ENCODE measurements at regions not wholly inside any gene's neighbourhood (a gene's known extent, or its start where the extent isn't known, plus 50 kb on each side); places are given as distances from the start of the nearest gene placed in this dataset.

DNA sequence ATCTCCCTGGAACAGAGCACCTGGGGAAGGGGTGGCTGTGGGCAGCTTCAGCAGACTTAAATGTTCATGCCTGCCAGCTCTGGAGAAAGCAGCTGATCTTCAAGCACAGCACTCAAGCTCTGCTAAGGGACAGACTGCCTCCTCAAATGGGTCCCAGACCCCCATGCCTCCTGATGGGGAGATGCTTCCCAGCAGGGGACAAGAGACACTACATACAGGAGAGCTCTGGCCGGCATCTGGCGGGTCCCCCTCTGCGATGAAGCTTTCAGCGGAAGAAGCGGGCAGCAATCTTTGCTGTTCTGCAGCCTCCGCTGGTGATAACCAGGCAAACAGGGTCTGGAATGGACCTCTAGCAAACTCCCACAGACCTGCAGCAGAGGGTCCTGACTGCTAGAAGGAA, 294.8 kb downstream of the RND3 start:
- DNase-seq (ENCODE audit: insufficient read length), result no peak
- TF ChIP-seq TAF1 (IDR thresholded peaks at IDR 0.05; ENCODE audit: borderline replicate concordance, low read depth, low read length) (no peak), POLR2A (IDR thresholded peaks at IDR 0.05; ENCODE audit: low read depth, low read length) (no peak), POLR2AphosphoS5 (IDR thresholded peaks at IDR 0.05; ENCODE audit: low read depth, low read length) (no peak)
- no peak for FAIRE-seq

DNA sequence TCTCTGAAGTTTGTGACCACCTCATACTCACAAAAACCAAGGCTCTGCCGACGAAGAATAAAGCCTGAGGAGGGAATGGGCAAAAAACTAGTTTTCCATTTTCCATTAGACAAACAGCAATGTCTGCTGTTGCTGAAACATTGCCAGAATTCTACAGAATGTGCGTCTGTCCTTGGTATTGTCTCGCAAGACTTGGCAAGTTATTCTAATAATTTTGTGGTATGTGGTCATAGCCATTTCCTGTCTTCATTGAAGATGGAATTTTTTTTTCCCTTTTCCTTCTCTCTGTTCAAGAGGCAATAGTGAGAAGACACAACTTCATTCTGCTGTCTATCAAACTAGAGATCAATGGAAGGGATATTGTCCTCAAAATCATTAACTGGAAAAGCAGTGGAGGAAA, 296.1 kb downstream of the RND3 start:
- FAIRE-seq (no peak), DNase-seq (ENCODE audit: insufficient read length) (no peak)
- TF ChIP-seq TAF1 (IDR thresholded peaks at IDR 0.05; ENCODE audit: borderline replicate concordance, low read depth, low read length) (no peak), POLR2AphosphoS5 (IDR thresholded peaks at IDR 0.05; ENCODE audit: low read depth, low read length) (no peak)

DNA sequence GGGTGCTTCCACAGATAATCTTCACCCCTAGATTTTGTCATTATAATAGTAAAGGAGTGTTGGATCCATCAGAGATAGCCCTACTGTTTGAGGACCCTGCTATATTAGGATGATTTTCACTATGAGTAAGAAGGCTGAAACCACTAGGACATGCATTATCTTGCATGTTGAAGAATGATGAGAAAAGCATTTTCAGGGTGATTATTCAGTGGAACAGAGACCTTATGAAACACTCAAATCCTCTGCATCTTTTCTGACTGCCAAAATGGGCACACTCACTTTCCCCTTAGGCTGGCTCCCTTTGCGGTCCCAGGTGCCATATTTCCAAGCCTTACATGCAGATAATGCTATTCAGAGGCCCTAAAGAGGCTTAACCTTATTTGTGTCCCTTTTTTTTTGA, 296.9 kb downstream of the RND3 start:
- FAIRE-seq (no peak), DNase-seq (ENCODE audit: insufficient read length) (no peak)
- no peak for TF ChIP-seq POLR2A (IDR thresholded peaks at IDR 0.05; ENCODE audit: low read depth, low read length)
- TF ChIP-seq POLR2AphosphoS5 (IDR thresholded peaks at IDR 0.05; ENCODE audit: low read depth, low read length), result no peak
- no peak for TF ChIP-seq TAF1 (IDR thresholded peaks at IDR 0.05; ENCODE audit: borderline replicate concordance, low read depth, low read length)

DNA sequence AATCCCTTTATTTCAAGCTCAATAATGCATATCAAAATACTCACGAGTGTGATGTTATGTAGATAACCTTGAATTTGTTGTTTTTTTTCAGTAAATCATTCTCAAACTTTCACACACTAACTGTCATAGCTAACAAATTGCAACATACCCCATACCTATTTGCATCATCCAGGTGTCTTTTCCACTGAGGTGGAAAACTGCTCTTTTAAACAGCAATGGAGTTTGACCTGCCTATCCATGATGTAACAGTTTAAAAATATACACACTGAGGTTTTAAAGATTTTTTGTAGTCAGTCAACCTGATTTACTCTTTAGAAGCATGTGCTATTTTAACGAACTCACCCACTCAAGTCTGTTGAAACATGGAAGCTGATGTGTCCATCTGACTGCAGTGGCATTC, 298.7 kb downstream of the RND3 start:
- FAIRE-seq (no peak), DNase-seq (ENCODE audit: insufficient read length) (no peak)
- no peak for TF ChIP-seq POLR2A (IDR thresholded peaks at IDR 0.05; ENCODE audit: low read depth, low read length)
- no peak for TF ChIP-seq TAF1 (IDR thresholded peaks at IDR 0.05; ENCODE audit: borderline replicate concordance, low read depth, low read length)
- no peak for TF ChIP-seq POLR2AphosphoS5 (IDR thresholded peaks at IDR 0.05; ENCODE audit: low read depth, low read length)

DNA sequence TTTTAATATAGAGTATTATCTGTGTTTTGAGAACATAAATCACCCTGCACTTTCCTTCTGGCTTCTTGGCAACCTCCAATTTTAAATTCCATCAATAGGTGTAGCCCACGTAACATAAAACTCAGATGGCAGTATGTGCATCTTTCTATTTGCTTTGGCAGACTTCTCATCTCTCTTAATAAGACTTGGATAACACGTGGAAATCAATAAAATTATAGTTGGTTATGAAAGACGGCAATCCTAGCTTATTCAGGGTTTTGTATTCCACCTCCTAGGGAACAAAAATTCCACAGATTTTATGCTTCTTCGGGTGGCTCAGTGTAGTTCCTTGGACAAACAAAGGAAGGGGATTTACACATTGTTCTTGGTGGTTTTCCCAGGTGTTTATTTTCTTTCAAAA, 299.3 kb downstream of the RND3 start:
- no peak for DNase-seq (ENCODE audit: insufficient read length)
- TF ChIP-seq POLR2AphosphoS5 (IDR thresholded peaks at IDR 0.05; ENCODE audit: low read depth, low read length) (no peak), POLR2A (IDR thresholded peaks at IDR 0.05; ENCODE audit: low read depth, low read length) (no peak), TAF1 (IDR thresholded peaks at IDR 0.05; ENCODE audit: borderline replicate concordance, low read depth, low read length) (no peak)
- no peak for FAIRE-seq

DNA sequence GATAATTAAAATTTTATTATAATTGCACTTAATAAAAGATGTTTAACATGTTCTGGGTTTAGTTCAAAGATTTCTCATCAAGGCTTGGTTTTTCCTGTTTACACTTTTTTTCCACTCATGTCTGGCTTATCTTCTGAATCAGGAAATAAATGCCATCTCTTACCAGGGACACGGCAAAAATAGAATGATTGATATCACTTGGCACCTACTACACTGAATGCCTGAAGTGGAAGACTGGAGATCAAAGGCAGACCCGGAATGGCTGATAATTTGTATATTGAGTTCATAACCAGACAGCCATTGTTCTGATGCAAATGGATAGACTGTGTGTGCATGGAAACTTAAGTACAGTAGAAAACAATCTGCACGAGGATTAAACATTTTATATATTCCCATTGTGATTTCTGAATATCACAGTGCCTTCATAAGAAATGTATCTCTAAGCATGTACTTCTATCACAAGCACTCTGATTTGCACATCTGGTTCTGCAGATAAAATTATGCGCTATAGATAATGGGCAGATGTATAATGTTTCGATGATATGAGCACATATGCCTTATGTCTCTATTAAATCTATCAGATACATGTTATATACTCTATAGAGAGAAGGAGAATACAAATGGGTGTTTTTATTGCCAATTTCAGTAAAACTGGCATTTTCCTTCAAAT, 304.8 kb downstream of the RND3 start:
- DNase-seq (ENCODE audit: insufficient read length) (no peak), FAIRE-seq (no peak)
- TF ChIP-seq POLR2A (IDR thresholded peaks at IDR 0.05; ENCODE audit: low read depth, low read length) (no peak), POLR2AphosphoS5 (IDR thresholded peaks at IDR 0.05; ENCODE audit: low read depth, low read length) (no peak)

DNA sequence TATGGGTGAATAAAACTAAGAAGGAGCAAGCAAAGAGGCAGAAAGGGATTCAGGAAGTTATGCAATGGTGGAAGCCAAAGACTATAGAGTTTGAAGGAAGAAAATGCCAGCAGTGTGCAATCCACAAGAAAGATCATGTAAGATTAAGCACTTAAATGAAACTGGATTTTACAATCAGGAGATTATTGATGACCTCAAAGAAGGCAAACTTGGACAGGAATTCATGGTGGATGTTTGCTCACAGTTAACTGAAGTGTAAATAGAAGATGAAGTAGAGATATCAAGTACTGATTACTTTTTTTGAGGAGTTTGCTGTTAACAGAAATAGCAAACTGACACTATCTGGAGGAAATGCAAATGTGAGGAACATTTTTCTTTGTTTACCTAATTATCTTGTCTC, 308.9 kb downstream of the RND3 start:
- FAIRE-seq (no peak), DNase-seq (ENCODE audit: insufficient read length) (no peak)
- TF ChIP-seq POLR2AphosphoS5 (IDR thresholded peaks at IDR 0.05; ENCODE audit: low read depth, low read length), result no peak
- TF ChIP-seq POLR2A (IDR thresholded peaks at IDR 0.05; ENCODE audit: low read depth, low read length), result no peak
- TF ChIP-seq TAF1 (IDR thresholded peaks at IDR 0.05; ENCODE audit: borderline replicate concordance, low read depth, low read length), result no peak

DNA sequence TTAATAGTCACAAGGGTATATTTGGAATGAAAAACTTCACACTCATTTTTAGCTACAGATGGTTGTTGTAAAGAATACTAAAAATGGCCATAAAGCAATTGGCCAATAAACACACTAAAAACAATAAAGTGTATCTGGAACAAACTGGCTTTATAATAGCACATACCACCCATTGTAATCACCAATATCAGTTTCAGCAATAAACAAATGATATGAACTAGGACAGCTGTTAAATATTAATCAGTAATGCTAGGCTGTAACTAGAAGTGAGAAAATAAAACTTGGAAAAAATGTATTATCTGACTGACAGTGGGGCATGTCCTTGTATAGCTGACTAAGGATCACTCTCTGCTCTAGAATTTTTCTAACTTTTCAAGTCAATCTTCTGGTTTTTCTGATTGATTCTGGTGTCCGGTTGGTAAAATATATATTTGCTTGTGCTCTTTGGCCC, 312.5 kb downstream of the RND3 start:
- DNase-seq (ENCODE audit: insufficient read length), result no peak
- TF ChIP-seq TAF1 (IDR thresholded peaks at IDR 0.05; ENCODE audit: borderline replicate concordance, low read depth, low read length) (no peak), POLR2AphosphoS5 (IDR thresholded peaks at IDR 0.05; ENCODE audit: low read depth, low read length) (no peak), POLR2A (IDR thresholded peaks at IDR 0.05; ENCODE audit: low read depth, low read length) (no peak)
- FAIRE-seq, result no peak

DNA sequence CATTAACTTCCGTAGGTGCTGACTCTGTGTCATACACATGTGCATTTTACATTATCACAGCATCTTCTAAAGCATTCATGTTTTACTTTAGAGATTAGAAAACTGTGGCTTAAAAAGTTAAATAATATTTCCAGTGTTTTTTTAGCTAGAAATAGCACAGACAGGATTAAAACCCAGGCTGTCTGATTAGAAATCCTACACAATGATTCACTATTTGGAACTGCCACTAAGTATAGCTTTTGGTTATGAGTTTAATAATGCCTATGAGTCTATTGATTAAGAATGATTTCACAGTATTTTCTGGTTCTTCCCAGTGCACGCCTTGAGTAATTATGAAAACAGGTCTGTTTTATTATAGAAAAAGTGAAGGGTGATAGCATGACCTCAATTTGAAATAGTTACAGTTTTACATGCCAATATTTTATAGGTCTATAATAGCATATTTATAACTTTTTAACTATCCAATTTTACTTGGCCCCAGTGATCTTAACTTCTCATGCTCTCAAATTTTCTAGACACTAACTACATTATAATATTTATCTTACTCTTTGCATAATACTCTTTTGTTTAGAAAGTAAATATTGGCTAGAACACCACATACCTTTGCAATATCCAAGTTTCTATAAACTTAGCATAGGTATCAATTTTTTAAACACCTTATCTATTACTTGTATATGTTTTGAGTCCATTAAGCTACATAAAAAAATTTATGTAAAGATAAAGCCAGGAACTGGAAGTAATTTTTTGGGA, 313.2 kb downstream of the RND3 start:
- DNase-seq (ENCODE audit: insufficient read length) (no peak), FAIRE-seq (no peak)
- TF ChIP-seq TAF1 (IDR thresholded peaks at IDR 0.05; ENCODE audit: borderline replicate concordance, low read depth, low read length) (no peak), POLR2AphosphoS5 (IDR thresholded peaks at IDR 0.05; ENCODE audit: low read depth, low read length) (no peak), POLR2A (IDR thresholded peaks at IDR 0.05; ENCODE audit: low read depth, low read length) (no peak)

DNA sequence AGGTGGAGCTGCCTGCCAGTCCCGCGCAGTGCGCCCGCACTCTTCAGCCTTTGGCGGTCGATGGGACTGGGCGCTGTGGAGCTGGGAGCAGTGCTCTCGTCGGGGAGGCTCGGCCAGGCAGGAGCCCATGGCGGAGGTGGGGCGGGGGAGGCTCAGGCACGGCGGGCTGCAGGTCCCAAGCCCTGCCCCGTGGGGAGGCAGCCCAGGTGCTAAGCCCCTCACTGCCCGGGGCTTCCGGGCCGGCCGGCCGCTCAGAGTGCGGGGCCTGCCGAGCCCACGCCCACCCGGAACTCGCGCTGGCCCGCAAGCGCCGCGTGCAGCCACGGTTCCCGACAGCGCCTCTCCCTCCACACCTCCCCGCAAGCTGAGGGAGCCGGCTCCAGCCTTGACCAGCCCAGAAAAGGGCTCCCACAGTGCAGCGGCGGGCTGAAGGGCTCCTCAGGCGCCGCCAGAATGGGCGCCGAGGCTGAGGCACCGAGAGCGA, 316.4 kb downstream of the RND3 start:
- TF ChIP-seq POLR2AphosphoS5 (IDR thresholded peaks at IDR 0.05; ENCODE audit: low read depth, low read length) (no peak), TAF1 (IDR thresholded peaks at IDR 0.05; ENCODE audit: borderline replicate concordance, low read depth, low read length) (no peak), POLR2A (IDR thresholded peaks at IDR 0.05; ENCODE audit: low read depth, low read length) (no peak)
- no peak for FAIRE-seq
- no peak for DNase-seq (ENCODE audit: insufficient read length)

DNA sequence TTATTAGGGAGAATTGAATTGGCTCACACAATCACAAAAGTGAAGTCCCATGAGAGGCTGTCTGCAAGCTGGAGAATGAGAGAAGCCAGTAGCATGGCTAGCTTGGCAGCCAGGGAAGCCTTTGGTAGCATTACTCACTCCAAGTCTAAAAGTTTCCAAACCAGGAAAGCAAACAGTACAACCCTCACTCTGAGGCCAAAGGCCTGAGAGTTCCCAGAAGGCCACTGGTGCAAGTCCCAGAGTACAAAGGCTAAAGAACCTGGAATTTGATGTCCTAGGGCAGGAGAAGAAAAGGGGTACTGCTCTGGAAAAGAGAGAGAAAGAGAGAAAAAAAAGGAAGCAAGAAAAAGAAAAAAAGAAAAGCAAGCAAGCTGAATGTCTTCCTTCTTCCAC, 318.2 kb downstream of the RND3 start:
- FAIRE-seq (no peak), DNase-seq (ENCODE audit: insufficient read length) (no peak)
- TF ChIP-seq TAF1 (IDR thresholded peaks at IDR 0.05; ENCODE audit: borderline replicate concordance, low read depth, low read length), result no peak
- no peak for TF ChIP-seq POLR2A (IDR thresholded peaks at IDR 0.05; ENCODE audit: low read depth, low read length)
- TF ChIP-seq POLR2AphosphoS5 (IDR thresholded peaks at IDR 0.05; ENCODE audit: low read depth, low read length), result no peak

DNA sequence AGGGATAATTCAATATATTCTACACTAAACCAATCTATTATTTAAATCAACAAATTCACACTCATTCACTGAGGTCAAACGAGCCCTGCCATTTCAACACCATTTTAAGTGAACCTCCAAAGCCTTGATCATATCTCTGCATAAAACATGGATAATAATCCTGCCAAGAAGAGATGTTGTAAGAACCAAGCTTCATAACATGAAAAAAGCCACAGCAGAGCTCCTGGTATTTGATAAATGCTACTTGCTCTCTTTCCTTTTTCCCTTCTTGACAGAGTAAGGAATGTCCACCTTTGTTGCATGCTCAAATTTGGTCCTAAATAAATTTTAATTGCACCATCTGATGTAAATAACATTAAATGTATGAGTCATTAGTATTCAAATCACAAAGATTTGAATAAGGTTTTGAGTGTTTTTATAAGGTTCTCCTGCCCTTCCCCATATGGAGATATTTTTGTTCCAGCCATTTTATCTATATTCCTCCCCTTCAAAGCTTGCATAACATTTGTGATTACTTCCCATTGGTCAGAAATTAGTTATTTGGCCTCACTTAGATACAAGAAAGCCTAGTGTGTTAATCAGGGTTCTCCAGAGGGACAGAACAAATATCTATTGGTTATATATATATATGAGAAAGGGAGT, 318.8 kb downstream of the RND3 start:
- FAIRE-seq, result no peak
- DNase-seq (ENCODE audit: insufficient read length), result no peak
- TF ChIP-seq TAF1 (IDR thresholded peaks at IDR 0.05; ENCODE audit: borderline replicate concordance, low read depth, low read length) (no peak), POLR2A (IDR thresholded peaks at IDR 0.05; ENCODE audit: low read depth, low read length) (no peak), POLR2AphosphoS5 (IDR thresholded peaks at IDR 0.05; ENCODE audit: low read depth, low read length) (no peak)
